ENCODE measurements at regions not wholly inside any gene's neighbourhood (a gene's known extent, or its start where the extent isn't known, plus 50 kb on each side); places are given as distances from the start of the nearest gene placed in this dataset.

DNA sequence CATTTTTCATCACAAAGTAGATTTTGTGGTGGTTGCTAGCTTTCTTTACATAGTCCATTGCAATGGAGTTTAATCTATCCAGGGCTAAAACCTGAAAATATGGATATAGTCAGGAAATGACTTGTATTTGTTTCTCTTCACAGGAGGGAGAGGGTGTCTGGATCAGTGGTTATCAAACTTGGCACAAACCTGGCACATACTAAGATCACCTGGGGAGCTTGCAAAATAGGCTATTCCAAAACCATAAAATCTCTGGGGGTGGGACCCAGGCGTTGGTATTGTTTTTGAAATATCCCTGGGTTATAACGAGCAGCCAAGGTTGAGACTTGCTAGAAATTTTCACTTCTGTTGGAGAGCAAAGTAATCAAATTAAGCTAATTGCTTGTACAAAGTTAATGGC, 179.9 kb downstream of the PCSK1 start:
- TF ChIP-seq, protein P1, sequence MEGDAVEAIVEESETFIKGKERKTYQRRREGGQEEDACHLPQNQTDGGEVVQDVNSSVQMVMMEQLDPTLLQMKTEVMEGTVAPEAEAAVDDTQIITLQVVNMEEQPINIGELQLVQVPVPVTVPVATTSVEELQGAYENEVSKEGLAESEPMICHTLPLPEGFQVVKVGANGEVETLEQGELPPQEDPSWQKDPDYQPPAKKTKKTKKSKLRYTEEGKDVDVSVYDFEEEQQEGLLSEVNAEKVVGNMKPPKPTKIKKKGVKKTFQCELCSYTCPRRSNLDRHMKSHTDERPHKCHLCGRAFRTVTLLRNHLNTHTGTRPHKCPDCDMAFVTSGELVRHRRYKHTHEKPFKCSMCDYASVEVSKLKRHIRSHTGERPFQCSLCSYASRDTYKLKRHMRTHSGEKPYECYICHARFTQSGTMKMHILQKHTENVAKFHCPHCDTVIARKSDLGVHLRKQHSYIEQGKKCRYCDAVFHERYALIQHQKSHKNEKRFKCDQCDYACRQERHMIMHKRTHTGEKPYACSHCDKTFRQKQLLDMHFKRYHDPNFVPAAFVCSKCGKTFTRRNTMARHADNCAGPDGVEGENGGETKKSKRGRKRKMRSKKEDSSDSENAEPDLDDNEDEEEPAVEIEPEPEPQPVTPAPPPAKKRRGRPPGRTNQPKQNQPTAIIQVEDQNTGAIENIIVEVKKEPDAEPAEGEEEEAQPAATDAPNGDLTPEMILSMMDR (conservative IDR thresholded peaks at IDR 0.05; ENCODE audit: low read depth, low read length), result no peak
- TF ChIP-seq EZH2 (IDR thresholded peaks at IDR 0.05; ENCODE audit: borderline replicate concordance, low read depth, low read length, poor library complexity, severe bottlenecking), result no peak
